T47D (cell line): ENCODE measurements at regions not wholly inside any gene's neighbourhood (a gene's known extent, or its start where the extent isn't known, plus 50 kb on each side); places are given as distances from the start of the nearest gene placed in this dataset.
"Not testable (repeated sequence)": the region's sequence is repeated elsewhere in the genome, so short reads cannot be mapped to it uniquely, and the experiment has no call there.

Source experiments
- DNase-seq, 2 experiments: peaks; one replicate each; pipeline versions ENCODE4 v3.0.0 to v3.0.0-alpha.2; 2011 to 2012; ENCODE audit warnings: low read depth in 1 of 2, low spot score in 1 of 2
- JUND ChIP-seq: IDR thresholded peaks from 2 replicates; pipeline ENCODE4 v1.6.1; 2012; ENCODE audit warnings: low read depth
- in situ Hi-C: cut with HindIII; loops from 2 replicates; pipeline ENCODE4 v1.10.0; 2016; ENCODE audit warnings: low sequenced_read_pairs, low pct_unique_long_range_greater_than_20kb

GRCh38 chr13:90906554-90906953, 440.9 kb upstream of the MIR17HG start:
- no peak for DNase-seq
- in situ Hi-C loops: no loop called here
- no peak for TF ChIP-seq JUND

GRCh38 chr13:90908792-90909191, 438.7 kb upstream of the MIR17HG start:
- in situ Hi-C loops: no loop called here
- no peak for DNase-seq

GRCh38 chr13:90910018-90910639, 437.4 kb upstream of the MIR17HG start:
- in situ Hi-C loops: no loop called here
- no peak for TF ChIP-seq JUND
- no peak for DNase-seq

More at GRCh38 chr13:90908792-90909191, 438.7 kb upstream of the MIR17HG start:
- no peak for TF ChIP-seq JUND

- in situ Hi-C loops: no loop called here
- TF ChIP-seq JUND: no peak
- DNase-seq: no peak
These were observed 435.2 kb upstream of the MIR17HG start for GRCh38 chr13:90912247-90912646.

- DNase-seq: no peak
- TF ChIP-seq JUND: no peak
- in situ Hi-C loops: no loop called here
These were observed 429.0 kb upstream of the MIR17HG start for GRCh38 chr13:90918536-90918935.

- in situ Hi-C loops: no loop called here
- no peak for DNase-seq
- no peak for TF ChIP-seq JUND
These were observed 428.3 kb upstream of the MIR17HG start for GRCh38 chr13:90919153-90919552.

- TF ChIP-seq JUND: no peak
- in situ Hi-C loops: no loop called here
- no peak for DNase-seq
These were observed 421.0 kb upstream of the MIR17HG start for GRCh38 chr13:90926459-90926858.

GRCh38 chr13:90928109-90928508, 419.4 kb upstream of the MIR17HG start:
- no peak for DNase-seq
- no peak for TF ChIP-seq JUND
- in situ Hi-C loops: no loop called here

GRCh38 chr13:90933097-90933826, 414.2 kb upstream of the MIR17HG start:
- TF ChIP-seq JUND: no peak
- DNase-seq: no peak
- in situ Hi-C loops: no loop called here

- in situ Hi-C loops: no loop called here
- no peak for TF ChIP-seq JUND
- no peak for DNase-seq
These were observed 412.7 kb upstream of the MIR17HG start for GRCh38 chr13:90934741-90935140.

- no peak for TF ChIP-seq JUND
- in situ Hi-C loops: no loop called here
- no peak for DNase-seq
These were observed 408.6 kb upstream of the MIR17HG start for GRCh38 chr13:90938848-90939247.

- in situ Hi-C loops: no loop called here
- no peak for DNase-seq
- TF ChIP-seq JUND: no peak
These were observed 403.5 kb upstream of the MIR17HG start for GRCh38 chr13:90943946-90944345.

GRCh38 chr13:90945146-90945545, 402.3 kb upstream of the MIR17HG start:
- in situ Hi-C loops, DNase-seq: not testable (repeated sequence)

GRCh38 chr13:90946125-90946524, 401.4 kb upstream of the MIR17HG start:
- DNase-seq, in situ Hi-C loops: not testable (repeated sequence)
